Small intestine (tissue), 7 donors: ENCODE measurements at regions not wholly inside any gene's neighbourhood (a gene's known extent, or its start where the extent isn't known, plus 50 kb on each side); places are given as distances from the start of the nearest gene placed in this dataset.

Experiments
- DNase-seq, 2 donors: peaks; one replicate each; pipeline versions ENCODE4 v3.0.0 to v3.0.0-alpha.2; 2013
- FAIRE-seq: peaks from 2 replicates; lab custom pipeline; 2012; peaks lifted over from hg19 to GRCh38; lab: Jason Lieb, UNC
- H3K27ac ChIP-seq, 3 donors: one replicate each; pipeline ENCODE4 v1.5.1; 2013; ENCODE audit warnings: low read length in 2 of 3, mild to moderate bottlenecking in 2 of 3, control low read depth in 1 of 3, inconsistent platforms in 1 of 3, low read depth in 1 of 3, moderate library complexity in 1 of 3
- H3K27me3 ChIP-seq, 3 donors: one replicate each; pipeline ENCODE4 v1.6.1; 2013; ENCODE audit warnings: low read length in 3 of 3, inconsistent platforms in 1 of 3; ENCODE audit not compliant: control insufficient read depth in 3 of 3, insufficient read depth in 3 of 3
- H3K36me3 ChIP-seq, 3 donors: one replicate each; pipeline ENCODE4 v1.6.1; 2013; ENCODE audit warnings: low read length in 3 of 3, inconsistent platforms in 1 of 3, low read depth in 1 of 3, mild to moderate bottlenecking in 1 of 3, moderate library complexity in 1 of 3; ENCODE audit not compliant: control insufficient read depth in 3 of 3, insufficient read depth in 2 of 3
- H3K4me1 ChIP-seq, 3 donors: one replicate each; pipeline ENCODE4 v1.6.1; 2013; ENCODE audit warnings: low read length in 2 of 3, inconsistent platforms in 1 of 3, low read depth in 1 of 3, mild to moderate bottlenecking in 1 of 3, moderate library complexity in 1 of 3; ENCODE audit not compliant: control insufficient read depth in 3 of 3, insufficient read depth in 2 of 3
- H3K4me3 ChIP-seq, 3 donors: one replicate each; pipeline ENCODE4 v1.5.1; 2013; ENCODE audit warnings: low read length in 3 of 3, control low read depth in 1 of 3, inconsistent platforms in 1 of 3, low read depth in 1 of 3, mild to moderate bottlenecking in 1 of 3, moderate library complexity in 1 of 3
- H3K9me3 ChIP-seq, 2 donors: one replicate each; pipeline ENCODE4 v1.6.1; 2013; ENCODE audit warnings: low read depth in 1 of 2, low read length in 1 of 2; ENCODE audit not compliant: control insufficient read depth in 2 of 2, insufficient read depth in 1 of 2
- WGBS, 3 donors: extraction: QIAGEN DNeasy Blood & Tissue Kit; methylation state at CpG; one replicate each; pipeline ENCODE4 v1.1.7; 2013; 5-methylcytosine and 5-hydroxymethylcytosine counted together
- donor health status: healthy with polysubstance abuse.
- donor health status: control.
- donor health status: control.
- donor health status: Bipolar disorder and iron deficiency.
- donor health status: healthy.

GRCh38 chr5:103840600-103840999 lies 278.0 kb upstream of the NUDT12 start:
- no peak for FAIRE-seq
- Histone ChIP-seq H3K4me3 (no peak overlapping the region), H3K27ac (no peak overlapping the region), H3K36me3 (no peaks in the 10 kb centered on the region), H3K4me1 (no peaks in the 10 kb centered on the region), H3K27me3 (no peaks in the 10 kb centered on the region), H3K9me3 (no peaks in the 10 kb centered on the region)
- DNase-seq = no peak
- WGBS, 3 donors = 52 to 87% (median 72%) methylated on average over 1 of the region's 1 CpG

GRCh38 chr5:103834216-103834615 lies 271.6 kb upstream of the NUDT12 start:
- Histone ChIP-seq H3K4me1 (no peaks in the 10 kb centered on the region), H3K4me3 (no peak overlapping the region), H3K27ac (no peak overlapping the region), H3K9me3 (no peaks in the 10 kb centered on the region), H3K36me3 (no peaks in the 10 kb centered on the region), H3K27me3 (no peaks in the 10 kb centered on the region)
- FAIRE-seq = no peak
- no peak for DNase-seq
- WGBS, 3 donors = 61 to 73% (median 69%) methylated on average over 1 of the region's 1 CpG

- H3K9me3 ChIP-seq = no peaks in the 10 kb centered on the region
- FAIRE-seq = no peak
- no peak overlapping the region for H3K27ac ChIP-seq
- H3K4me1 ChIP-seq = no peaks in the 10 kb centered on the region
- no peak for DNase-seq
- no peaks in the 10 kb centered on the region for H3K27me3 ChIP-seq
- 53 to 62% (median 55%) methylated on average over 7 of the region's 7 CpGs for WGBS, 3 donors
- no peaks in the 10 kb centered on the region for H3K36me3 ChIP-seq
- no peak overlapping the region for H3K4me3 ChIP-seq
Observed at GRCh38 chr5:103829585-103829984, 267.0 kb upstream of the NUDT12 start.

GRCh38 chr5:103827976-103828375 lies 265.4 kb upstream of the NUDT12 start:
- WGBS, 3 donors = 88 to 89% (median 89%) methylated on average over 4 of the region's 4 CpGs
- Histone ChIP-seq H3K27ac (no peak overlapping the region), H3K4me3 (no peak overlapping the region), H3K9me3 (no peaks in the 10 kb centered on the region), H3K27me3 (no peaks in the 10 kb centered on the region), H3K36me3 (no peaks in the 10 kb centered on the region), H3K4me1 (no peaks in the 10 kb centered on the region)
- DNase-seq = no peak
- FAIRE-seq = no peak

GRCh38 chr5:103821361-103821760 lies 258.8 kb upstream of the NUDT12 start:
- no peaks in the 10 kb centered on the region for H3K27me3 ChIP-seq
- no peak for DNase-seq
- WGBS, 3 donors = 86 to 89% (median 87%) methylated on average over 5 of the region's 5 CpGs
- no peak overlapping the region for H3K4me3 ChIP-seq
- no peaks in the 10 kb centered on the region for H3K36me3 ChIP-seq
- no peak for FAIRE-seq
- no peak overlapping the region for H3K27ac ChIP-seq
- H3K4me1 ChIP-seq = no peaks in the 10 kb centered on the region
- H3K9me3 ChIP-seq = peaks cover 0 to 2% of the 10 kb centered on the region in 2 donors

- Histone ChIP-seq H3K9me3 (no peaks in the 10 kb centered on the region), H3K27me3 (no peaks in the 10 kb centered on the region), H3K27ac (no peak overlapping the region), H3K4me3 (no peak overlapping the region), H3K36me3 (no peaks in the 10 kb centered on the region), H3K4me1 (no peaks in the 10 kb centered on the region)
- DNase-seq (peak; percentile 3 to 52), FAIRE-seq (no peak)
- 30 to 33% (median 30%) methylated on average over 3 of the region's 3 CpGs for WGBS, 3 donors
Observed at GRCh38 chr5:103808464-103809106, 246.0 kb upstream of the NUDT12 start.

GRCh38 chr5:103804711-103805110 lies 242.1 kb upstream of the NUDT12 start:
- Histone ChIP-seq H3K9me3 (no peaks in the 10 kb centered on the region), H3K4me1 (no peaks in the 10 kb centered on the region), H3K4me3 (no peak overlapping the region), H3K27me3 (no peaks in the 10 kb centered on the region), H3K36me3 (no peaks in the 10 kb centered on the region), H3K27ac (no peak overlapping the region)
- 56 to 63% (median 62%) methylated on average over 2 of the region's 2 CpGs for WGBS, 3 donors
- FAIRE-seq (no peak), DNase-seq (no peak)

GRCh38 chr5:103801681-103802080 lies 239.1 kb upstream of the NUDT12 start:
- no peak overlapping the region for H3K27ac ChIP-seq
- FAIRE-seq (no peak), DNase-seq (no peak)
- WGBS, 3 donors = 64 to 67% (median 66%) methylated on average over 1 of the region's 1 CpG
- H3K4me1 ChIP-seq = no peaks in the 10 kb centered on the region
- H3K4me3 ChIP-seq = no peak overlapping the region
- peaks cover 0 to 4% of the 10 kb centered on the region in 2 donors for H3K9me3 ChIP-seq
- H3K27me3 ChIP-seq = no peaks in the 10 kb centered on the region
- H3K36me3 ChIP-seq = no peaks in the 10 kb centered on the region
